ENCODE measurements at regions not wholly inside any gene's neighbourhood (a gene's known extent, or its start where the extent isn't known, plus 50 kb on each side); places are given as distances from the start of the nearest gene placed in this dataset.

DNA sequence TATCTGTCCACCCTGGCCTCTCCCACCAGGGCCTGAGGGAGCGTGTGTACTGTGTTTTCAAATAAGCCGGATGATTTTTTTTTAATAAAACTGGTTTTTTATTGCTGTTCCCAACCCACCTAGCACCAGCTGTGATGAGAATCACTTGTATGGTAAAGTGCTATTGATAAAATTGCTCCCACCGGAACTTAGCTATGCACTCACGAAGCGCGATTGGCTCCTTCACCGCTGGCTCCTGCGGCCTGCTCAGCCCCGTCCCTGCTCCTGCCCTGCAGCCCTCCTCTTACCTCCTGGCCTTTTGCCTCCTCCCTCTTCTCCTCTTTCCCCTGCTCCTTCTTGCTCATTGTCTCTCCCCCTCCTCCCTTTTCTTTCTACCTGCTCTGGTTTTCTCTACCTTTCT, 183.7 kb downstream of the TLE3 start:
- no peaks in the 10 kb centered on the region for H3K36me3 ChIP-seq
- H3K27ac ChIP-seq = no peak overlapping the region
- H3K9me3 ChIP-seq = no peaks in the 10 kb centered on the region
- no peak for DNase-seq
- H3K4me3 ChIP-seq = no peak overlapping the region
- H3K27me3 ChIP-seq = no peaks in the 10 kb centered on the region
- WGBS, 3 donors = 75 to 77% (median 76%) methylated on average over 9 of the region's 9 CpGs
- H3K4me1 ChIP-seq (ENCODE audit: insufficient read depth) = no peaks in the 10 kb centered on the region
- TF ChIP-seq, protein P1, sequence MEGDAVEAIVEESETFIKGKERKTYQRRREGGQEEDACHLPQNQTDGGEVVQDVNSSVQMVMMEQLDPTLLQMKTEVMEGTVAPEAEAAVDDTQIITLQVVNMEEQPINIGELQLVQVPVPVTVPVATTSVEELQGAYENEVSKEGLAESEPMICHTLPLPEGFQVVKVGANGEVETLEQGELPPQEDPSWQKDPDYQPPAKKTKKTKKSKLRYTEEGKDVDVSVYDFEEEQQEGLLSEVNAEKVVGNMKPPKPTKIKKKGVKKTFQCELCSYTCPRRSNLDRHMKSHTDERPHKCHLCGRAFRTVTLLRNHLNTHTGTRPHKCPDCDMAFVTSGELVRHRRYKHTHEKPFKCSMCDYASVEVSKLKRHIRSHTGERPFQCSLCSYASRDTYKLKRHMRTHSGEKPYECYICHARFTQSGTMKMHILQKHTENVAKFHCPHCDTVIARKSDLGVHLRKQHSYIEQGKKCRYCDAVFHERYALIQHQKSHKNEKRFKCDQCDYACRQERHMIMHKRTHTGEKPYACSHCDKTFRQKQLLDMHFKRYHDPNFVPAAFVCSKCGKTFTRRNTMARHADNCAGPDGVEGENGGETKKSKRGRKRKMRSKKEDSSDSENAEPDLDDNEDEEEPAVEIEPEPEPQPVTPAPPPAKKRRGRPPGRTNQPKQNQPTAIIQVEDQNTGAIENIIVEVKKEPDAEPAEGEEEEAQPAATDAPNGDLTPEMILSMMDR (IDR thresholded peaks at IDR 0.05) = no peak
- TF ChIP-seq EP300 (IDR thresholded peaks at IDR 0.05) = no peak
- TF ChIP-seq POLR2A (IDR thresholded peaks at IDR 0.05) = no peak
- intact Hi-C loops (cut with DNase I) = no loop called here

DNA sequence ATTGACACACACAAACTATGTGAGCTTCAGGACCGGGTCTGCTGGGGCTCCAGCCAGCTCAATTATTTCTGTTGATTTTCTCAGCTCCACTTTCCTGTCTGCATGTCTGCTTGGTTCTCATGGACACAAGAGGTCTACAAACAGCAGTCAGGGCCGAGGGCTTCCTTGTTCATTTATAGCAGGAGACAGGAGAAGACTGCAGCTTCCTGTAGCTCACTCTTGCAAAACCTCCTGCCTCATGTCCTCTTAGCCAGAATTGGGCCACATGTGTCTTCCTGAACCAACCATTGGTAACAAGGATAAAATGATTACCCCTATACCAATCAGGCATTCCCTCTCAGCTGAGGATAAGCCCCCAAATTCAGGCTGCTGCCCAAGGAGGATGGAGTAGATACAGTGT, 182.8 kb downstream of the TLE3 start:
- no peak for DNase-seq
- Histone ChIP-seq H3K9me3 (no peaks in the 10 kb centered on the region), H3K4me1 (ENCODE audit: insufficient read depth) (no peaks in the 10 kb centered on the region), H3K4me3 (no peak overlapping the region), H3K27ac (no peak overlapping the region), H3K36me3 (no peaks in the 10 kb centered on the region), H3K27me3 (no peaks in the 10 kb centered on the region)
- intact Hi-C loops (cut with DNase I) = no loop called here
- 66 to 70% (median 67%) methylated on average over 2 of the region's 2 CpGs for WGBS, 3 donors
- TF ChIP-seq, protein P1 (IDR thresholded peaks at IDR 0.05) = no peak
- no peak for TF ChIP-seq EP300 (IDR thresholded peaks at IDR 0.05)
- no peak for TF ChIP-seq POLR2A (IDR thresholded peaks at IDR 0.05)

DNA sequence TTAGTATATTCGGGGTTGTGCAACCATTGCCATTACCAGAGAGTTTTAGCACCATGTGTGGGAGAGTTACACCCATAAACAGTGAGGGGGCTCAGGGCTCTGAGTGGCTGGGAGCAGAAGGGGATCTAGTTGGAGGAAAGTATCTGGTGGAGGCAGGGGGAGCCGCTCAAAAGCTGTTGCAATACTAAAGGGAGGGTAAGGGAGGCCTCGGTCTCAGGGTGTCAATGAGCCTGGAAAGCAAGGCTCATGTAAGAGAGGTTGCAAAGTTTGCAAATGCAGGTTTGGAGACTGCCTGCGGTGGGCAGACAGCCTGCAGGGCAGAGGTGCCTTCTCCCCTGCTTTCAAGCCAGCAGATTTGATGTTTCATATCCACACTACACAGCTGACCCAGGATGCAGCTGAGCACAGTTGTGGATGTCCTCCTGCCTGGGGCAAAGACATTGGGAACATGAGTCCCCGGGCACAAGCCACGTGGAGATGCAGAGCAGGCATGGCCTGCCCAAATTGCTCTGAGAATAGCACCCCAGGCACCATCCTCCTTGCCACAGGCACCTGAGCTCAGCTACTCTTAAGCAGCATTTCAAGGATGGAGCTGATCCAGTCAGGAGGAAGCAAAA, 181.4 kb downstream of the TLE3 start:
- no peak overlapping the region for H3K4me3 ChIP-seq
- H3K27me3 ChIP-seq = no peaks in the 10 kb centered on the region
- H3K9me3 ChIP-seq = no peaks in the 10 kb centered on the region
- TF ChIP-seq EP300 (IDR thresholded peaks at IDR 0.05) (no peak), POLR2A (IDR thresholded peaks at IDR 0.05) (no peak)
- TF ChIP-seq, protein P1 (IDR thresholded peaks at IDR 0.05) = no peak
- intact Hi-C loops (cut with DNase I) = no loop called here
- H3K27ac ChIP-seq = no peak overlapping the region
- WGBS, 3 donors = 77 to 82% (median 79%) methylated on average over 6 of the region's 6 CpGs
- H3K36me3 ChIP-seq = no peaks in the 10 kb centered on the region
- no peak for DNase-seq
- no peaks in the 10 kb centered on the region for H3K4me1 ChIP-seq (ENCODE audit: insufficient read depth)

DNA sequence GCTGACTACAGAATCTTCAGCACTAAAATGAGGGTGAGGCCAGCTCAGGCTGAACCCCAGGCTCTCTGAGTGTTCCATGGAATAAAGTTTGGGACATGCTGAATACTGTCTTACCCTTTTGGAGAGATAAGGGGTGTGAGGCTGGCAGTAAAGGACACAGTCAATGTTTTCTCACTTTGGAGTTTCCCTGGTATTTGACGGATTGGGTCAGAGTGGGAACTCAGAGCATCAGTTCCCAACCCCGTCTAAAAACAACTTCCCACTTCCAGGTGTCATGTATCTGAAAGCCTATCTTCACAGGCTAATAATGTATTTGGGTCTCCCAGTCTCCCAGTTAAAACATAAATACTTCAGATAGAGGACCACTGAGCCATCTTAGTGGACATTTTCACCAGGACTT, 180.7 kb downstream of the TLE3 start:
- no peaks in the 10 kb centered on the region for H3K4me1 ChIP-seq (ENCODE audit: insufficient read depth)
- TF ChIP-seq, protein P1 (IDR thresholded peaks at IDR 0.05) = no peak
- TF ChIP-seq EP300 (IDR thresholded peaks at IDR 0.05) = no peak
- intact Hi-C loops (cut with DNase I) = no loop called here
- no peaks in the 10 kb centered on the region for H3K9me3 ChIP-seq
- no peaks in the 10 kb centered on the region for H3K36me3 ChIP-seq
- no peak overlapping the region for H3K4me3 ChIP-seq
- no peaks in the 10 kb centered on the region for H3K27me3 ChIP-seq
- 57 to 75% (median 63%) methylated on average over 2 of the region's 2 CpGs for WGBS, 3 donors
- no peak overlapping the region for H3K27ac ChIP-seq
- DNase-seq = no peak
